ENCODE measurements at regions not wholly inside any gene's neighbourhood (a gene's known extent, or its start where the extent isn't known, plus 50 kb on each side); places are given as distances from the start of the nearest gene placed in this dataset.

GRCh38 chr21:28826021-28826420 is 166.7 kb downstream of the LTN1 start:
- Histone ChIP-seq H4K20me1 (ENCODE audit: low read depth, low read length) (no peaks in the 10 kb centered on the region), H3K9ac (ENCODE audit: low read length) (no peak overlapping the region), H3K27ac (ENCODE audit: low read depth, low read length) (no peak overlapping the region), H3F3A (ENCODE audit: insufficient read depth) (no peaks in the 10 kb centered on the region), H3K27me3 (ENCODE audit: low read length) (no peaks in the 10 kb centered on the region), H2AFZ (ENCODE audit: low read depth, low read length, severe bottlenecking) (no peak overlapping the region), H3K9me3 (ENCODE audit: insufficient read depth, low read length) (no peaks in the 10 kb centered on the region), H3K4me3 (ENCODE audit: insufficient read depth, low read length, poor library complexity, severe bottlenecking) (no peak overlapping the region), H3K79me2 (ENCODE audit: insufficient read depth, low read length) (no peaks in the 10 kb centered on the region), H3K4me2 (ENCODE audit: low read depth, low read length, poor library complexity, severe bottlenecking) (no peak overlapping the region), H3K9me2 (replicated peaks; ENCODE audit: insufficient read depth, low read length) (0 out of 2 replicates have a peak, but pooled peaks cover 4% of the 10 kb centered on the region), H3K36me3 (ENCODE audit: low read length) (no peaks in the 10 kb centered on the region)
- no peak for TF ChIP-seq EZH2phosphoT487 (conservative IDR thresholded peaks at IDR 0.05; ENCODE audit: low read length)

GRCh38 chr21:28823429-28823828 is 169.2 kb downstream of the LTN1 start:
- Histone ChIP-seq H3K9me2 (replicated peaks; ENCODE audit: insufficient read depth, low read length) (0 out of 2 replicates have a peak, but pooled peaks cover 4% of the 10 kb centered on the region), H3F3A (ENCODE audit: insufficient read depth) (no peaks in the 10 kb centered on the region), H3K9me3 (ENCODE audit: insufficient read depth, low read length) (no peaks in the 10 kb centered on the region), H3K4me3 (ENCODE audit: insufficient read depth, low read length, poor library complexity, severe bottlenecking) (no peak overlapping the region), H3K9ac (ENCODE audit: low read length) (no peak overlapping the region), H3K36me3 (ENCODE audit: low read length) (no peaks in the 10 kb centered on the region), H3K79me2 (ENCODE audit: insufficient read depth, low read length) (no peaks in the 10 kb centered on the region), H3K4me2 (ENCODE audit: low read depth, low read length, poor library complexity, severe bottlenecking) (no peak overlapping the region), H3K27ac (ENCODE audit: low read depth, low read length) (no peak overlapping the region), H4K20me1 (ENCODE audit: low read depth, low read length) (no peaks in the 10 kb centered on the region), H2AFZ (ENCODE audit: low read depth, low read length, severe bottlenecking) (no peak overlapping the region), H3K27me3 (ENCODE audit: low read length) (no peaks in the 10 kb centered on the region)
- TF ChIP-seq CTCF (IDR thresholded peaks at IDR 0.05; ENCODE audit: insufficient read depth, low read length, poor library complexity, severe bottlenecking), result no peak
- TF ChIP-seq EZH2phosphoT487 (conservative IDR thresholded peaks at IDR 0.05; ENCODE audit: low read length), result no peak

- Histone ChIP-seq H3K27ac (ENCODE audit: low read depth, low read length) (no peak overlapping the region), H3K79me2 (ENCODE audit: insufficient read depth, low read length) (no peaks in the 10 kb centered on the region), H2AFZ (ENCODE audit: low read depth, low read length, severe bottlenecking) (no peak overlapping the region), H3K9me2 (replicated peaks; ENCODE audit: insufficient read depth, low read length) (0 out of 2 replicates have a peak, but pooled peaks cover 4% of the 10 kb centered on the region), H3F3A (ENCODE audit: insufficient read depth) (no peaks in the 10 kb centered on the region), H3K4me2 (ENCODE audit: low read depth, low read length, poor library complexity, severe bottlenecking) (no peak overlapping the region), H3K9ac (ENCODE audit: low read length) (no peak overlapping the region), H4K20me1 (ENCODE audit: low read depth, low read length) (no peaks in the 10 kb centered on the region), H3K4me3 (ENCODE audit: insufficient read depth, low read length, poor library complexity, severe bottlenecking) (no peak overlapping the region), H3K9me3 (ENCODE audit: insufficient read depth, low read length) (no peaks in the 10 kb centered on the region), H3K36me3 (ENCODE audit: low read length) (no peaks in the 10 kb centered on the region), H3K27me3 (ENCODE audit: low read length) (no peaks in the 10 kb centered on the region)
- TF ChIP-seq CTCF (IDR thresholded peaks at IDR 0.05; ENCODE audit: insufficient read depth, low read length, poor library complexity, severe bottlenecking), result no peak
Measured at GRCh38 chr21:28822486-28823335, 170.0 kb downstream of the LTN1 start.

- TF ChIP-seq CTCF (IDR thresholded peaks at IDR 0.05; ENCODE audit: insufficient read depth, low read length, poor library complexity, severe bottlenecking), result no peak
- no peak for TF ChIP-seq EZH2phosphoT487 (conservative IDR thresholded peaks at IDR 0.05; ENCODE audit: low read length)
- 0 out of 2 replicates have a peak, but pooled peaks cover 4% of the 10 kb centered on the region for H3K9me2 ChIP-seq (replicated peaks; ENCODE audit: insufficient read depth, low read length)
- no peak overlapping the region for H3K4me2 ChIP-seq (ENCODE audit: low read depth, low read length, poor library complexity, severe bottlenecking)
- no peaks in the 10 kb centered on the region for H3K27me3 ChIP-seq (ENCODE audit: low read length)
- H3K36me3 ChIP-seq (ENCODE audit: low read length), result no peaks in the 10 kb centered on the region
- H3K27ac ChIP-seq (ENCODE audit: low read depth, low read length), result no peak overlapping the region
- H3F3A ChIP-seq (ENCODE audit: insufficient read depth), result no peaks in the 10 kb centered on the region
- H3K9ac ChIP-seq (ENCODE audit: low read length), result no peak overlapping the region
- H2AFZ ChIP-seq (ENCODE audit: low read depth, low read length, severe bottlenecking), result no peak overlapping the region
- H3K9me3 ChIP-seq (ENCODE audit: insufficient read depth, low read length), result no peaks in the 10 kb centered on the region
- no peak overlapping the region for H3K4me3 ChIP-seq (ENCODE audit: insufficient read depth, low read length, poor library complexity, severe bottlenecking)
- H3K79me2 ChIP-seq (ENCODE audit: insufficient read depth, low read length), result no peaks in the 10 kb centered on the region
- H4K20me1 ChIP-seq (ENCODE audit: low read depth, low read length), result no peaks in the 10 kb centered on the region
Measured at GRCh38 chr21:28822123-28822399, 170.6 kb downstream of the LTN1 start.
